NCI-H1436 (cell line): ENCODE measurements at regions not wholly inside any gene's neighbourhood (a gene's known extent, or its start where the extent isn't known, plus 50 kb on each side); places are given as distances from the start of the nearest gene placed in this dataset.
"Not testable (repeated sequence)": the region's sequence is repeated elsewhere in the genome, so short reads cannot be mapped to it uniquely, and the experiment has no call there.

Experiments
- DNase-seq: peaks from one replicate; lab custom pipeline; 2025; lab: John Stamatoyannopoulos, UW

- DNase-seq, result no peak
These were observed 87.8 kb downstream of the HFE start for GRCh38 chr6:26175033-26175427.

DNA sequence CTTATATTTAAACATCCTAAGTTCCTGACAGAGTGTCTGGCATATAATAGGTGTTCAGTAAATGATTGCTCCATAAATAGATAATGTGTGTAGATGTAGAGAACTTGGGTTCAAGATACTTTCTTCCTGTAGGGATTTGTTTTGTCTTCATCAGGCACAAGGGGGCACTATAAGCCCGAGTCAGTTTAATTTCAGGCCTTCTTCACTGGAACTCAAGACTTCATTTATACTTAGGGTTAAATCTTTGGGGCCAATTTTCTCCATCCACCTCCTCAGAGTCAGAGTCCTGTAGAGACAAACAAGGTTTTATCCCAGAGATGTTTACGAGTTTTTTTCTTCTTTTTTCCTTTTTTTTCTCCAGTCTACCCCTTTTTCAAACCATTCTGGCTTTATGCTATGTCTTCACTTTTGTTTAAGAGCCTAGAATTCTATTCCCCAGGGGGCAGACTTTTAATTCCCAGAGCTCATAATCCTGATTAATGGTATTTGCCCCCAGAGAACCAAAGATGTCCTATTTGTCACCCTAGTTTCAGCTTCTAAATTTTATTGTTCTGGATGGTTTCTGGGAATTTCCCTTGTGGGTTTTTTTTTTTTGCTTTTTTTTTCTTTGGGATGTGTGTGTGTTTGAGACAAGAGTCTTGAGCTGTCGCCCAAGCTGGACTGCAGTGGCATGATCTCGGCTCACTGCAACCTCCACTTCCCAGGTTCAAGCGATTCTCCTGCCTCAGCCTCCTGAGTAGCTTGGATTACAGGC, 88.4 kb downstream of the HFE start:
- no peak for DNase-seq

GRCh38 chr6:26179675-26180074, 92.4 kb downstream of the HFE start:
- no peak for DNase-seq

GRCh38 chr6:26180346-26180745, 93.1 kb downstream of the HFE start:
- no peak for DNase-seq

DNA sequence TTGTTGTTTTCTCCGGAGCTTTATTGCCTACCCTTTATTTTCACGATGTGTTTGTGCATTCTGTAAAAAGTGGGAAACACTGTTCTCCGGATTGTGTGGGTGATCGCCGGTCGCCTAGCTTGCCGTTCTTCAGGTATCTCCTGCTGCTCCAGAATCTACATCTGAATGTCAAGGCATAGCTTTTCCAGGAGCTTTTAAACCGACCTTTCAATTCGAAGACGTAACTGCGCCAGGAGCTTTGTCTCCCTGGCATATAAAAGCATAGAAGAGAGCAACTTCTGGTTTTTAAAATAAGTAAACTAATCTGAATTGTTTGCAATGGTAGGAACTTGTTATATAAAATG, 96.0 kb downstream of the HFE start:
- no peak for DNase-seq

GRCh38 chr6:26183581-26184366, 96.5 kb downstream of the HFE start:
- DNase-seq, result no peak

GRCh38 chr6:26184367-26184891, 97.2 kb downstream of the HFE start:
- no peak for DNase-seq

- no peak for DNase-seq
These were observed 97.8 kb downstream of the HFE start for GRCh38 chr6:26185004-26185403.

- no peak for DNase-seq
These were observed 98.6 kb downstream of the HFE start for GRCh38 chr6:26185802-26186201.

- no peak for DNase-seq
These were observed 99.4 kb downstream of the HFE start for GRCh38 chr6:26186652-26187051.

GRCh38 chr6:26187292-26187691, 100.1 kb downstream of the HFE start:
- no peak for DNase-seq

GRCh38 chr6:26187981-26188635, 100.9 kb downstream of the HFE start:
- DNase-seq, result no peak

DNA sequence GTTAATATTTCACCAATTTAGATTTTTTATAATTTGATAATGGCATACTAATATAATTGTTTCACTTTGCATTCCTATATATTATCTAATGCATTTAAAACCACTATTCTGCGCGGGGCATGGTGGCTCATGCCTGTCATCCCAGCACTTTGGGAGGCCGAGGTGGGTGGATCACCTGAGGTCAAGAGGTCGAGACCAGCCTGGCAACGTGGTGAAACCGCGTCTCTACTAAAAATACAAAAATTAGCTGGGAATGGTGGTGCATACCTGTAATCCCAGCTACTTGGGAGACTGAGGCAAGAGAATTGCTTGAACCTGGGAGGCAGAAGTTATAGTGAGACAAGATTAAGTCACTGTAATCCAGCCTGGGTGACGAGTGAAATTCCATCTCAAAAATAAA, 104.3 kb downstream of the HFE start:
- DNase-seq, result not testable (repeated sequence)

DNA sequence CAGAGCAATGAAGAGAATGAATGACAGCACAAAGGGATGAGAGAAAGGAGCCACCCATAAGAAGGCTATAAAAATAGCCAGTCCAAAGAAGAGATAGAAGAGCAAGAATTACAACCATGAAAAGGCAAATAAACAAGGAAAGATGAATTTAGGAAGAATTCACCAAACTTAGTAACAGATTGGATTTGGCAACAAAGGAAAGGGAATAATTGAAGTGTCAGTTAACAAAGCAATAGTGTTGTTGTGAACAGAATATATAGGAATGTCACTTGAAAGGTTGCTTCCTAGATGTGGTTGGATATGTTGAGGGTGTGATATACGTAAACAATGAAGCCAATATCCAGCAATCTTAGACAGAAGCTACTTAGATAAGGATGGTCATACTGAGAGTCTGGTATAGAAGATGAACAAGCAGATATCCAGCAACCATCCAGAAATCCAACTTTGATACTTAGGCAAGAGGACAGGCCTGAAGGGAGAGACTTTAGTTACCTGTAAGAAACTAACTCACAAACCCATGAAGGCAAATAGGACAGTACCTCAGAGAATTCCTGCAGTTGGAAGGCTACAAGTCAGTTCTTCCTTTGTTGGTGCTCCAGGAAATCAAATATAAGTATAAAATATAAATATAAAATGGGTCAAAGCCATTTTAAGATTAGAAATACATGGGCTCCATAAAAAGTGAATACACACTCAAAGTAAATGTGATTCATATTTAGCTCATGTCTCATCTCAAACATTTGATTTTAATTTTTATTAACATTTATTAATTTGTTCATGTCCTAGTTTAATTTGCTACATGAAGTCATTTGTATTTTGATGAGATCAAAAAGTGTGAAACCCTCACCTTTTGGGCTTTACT, 106.5 kb downstream of the HFE start:
- no peak for DNase-seq

GRCh38 chr6:26194329-26194701, 107.1 kb downstream of the HFE start:
- no peak for DNase-seq

GRCh38 chr6:26194816-26195375, 107.7 kb downstream of the HFE start:
- DNase-seq, result no peak

DNA sequence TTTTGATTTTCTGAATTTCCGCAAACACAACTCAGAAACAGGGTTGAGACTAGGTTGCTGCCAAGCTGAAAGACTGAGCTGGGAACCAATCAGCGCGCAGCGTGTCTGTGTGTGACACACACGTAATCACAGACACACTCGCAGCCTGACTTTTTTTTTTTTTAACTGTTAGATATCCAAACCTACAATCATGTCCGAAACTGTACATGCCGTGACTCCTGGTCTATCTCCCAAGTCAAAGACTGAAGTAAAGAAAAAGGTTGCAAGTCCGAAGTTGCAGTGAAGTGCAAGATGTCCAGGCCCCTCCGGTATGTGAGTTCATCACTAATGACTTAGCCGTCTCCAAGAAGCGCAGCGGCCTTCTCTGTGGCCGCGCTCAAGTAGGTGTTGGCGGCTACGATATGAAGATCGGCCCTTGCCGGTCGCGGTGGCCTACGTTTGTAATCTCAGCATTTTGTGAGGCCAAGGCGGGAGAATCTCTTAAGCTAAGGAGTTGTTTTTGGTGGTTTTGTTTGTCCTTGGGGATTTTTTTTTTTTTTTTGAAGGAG, 108.2 kb downstream of the HFE start:
- peak; percentile 68 for DNase-seq

- no peak for DNase-seq
These were observed 109.0 kb downstream of the HFE start for GRCh38 chr6:26195924-26196845.

DNA sequence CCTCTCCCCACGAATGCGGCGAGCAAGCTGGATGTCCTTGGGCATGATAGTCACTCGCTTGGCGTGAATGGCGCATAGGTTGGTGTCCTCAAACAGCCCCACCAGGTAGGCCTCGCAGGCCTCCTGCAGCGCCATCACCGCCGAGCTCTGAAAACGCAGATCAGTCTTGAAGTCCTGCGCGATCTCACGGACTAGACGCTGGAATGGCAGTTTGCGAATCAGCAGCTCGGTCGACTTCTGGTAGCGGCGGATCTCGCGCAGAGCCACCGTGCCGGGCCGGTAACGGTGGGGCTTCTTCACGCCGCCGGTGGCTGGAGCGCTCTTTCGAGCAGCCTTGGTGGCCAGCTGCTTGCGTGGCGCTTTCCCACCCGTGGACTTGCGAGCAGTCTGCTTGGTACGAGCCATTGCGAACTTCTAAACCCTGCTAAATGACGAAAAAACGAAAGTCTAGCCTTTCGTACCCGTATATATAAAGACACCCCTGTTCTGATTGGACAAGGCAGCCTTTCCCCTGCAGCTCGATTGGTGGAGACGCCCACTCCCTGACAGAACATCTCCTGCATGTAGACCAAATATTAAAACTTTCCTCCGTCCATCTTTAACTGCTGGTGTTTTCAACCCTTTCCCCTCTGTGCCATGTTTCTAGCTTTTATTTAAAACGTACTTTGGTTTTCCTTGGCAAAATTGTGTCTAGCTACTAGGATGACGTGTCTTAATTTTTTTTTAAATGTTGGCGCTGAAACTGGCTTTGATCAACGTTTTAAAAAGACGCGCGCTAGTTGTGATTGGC, 109.8 kb downstream of the HFE start:
- DNase-seq, result peak; percentile 75

- no peak for DNase-seq
These were observed 110.4 kb downstream of the HFE start for GRCh38 chr6:26197636-26197932.
